Fibroblast of lung (primary cell): ENCODE measurements at regions not wholly inside any gene's neighbourhood (a gene's known extent, or its start where the extent isn't known, plus 50 kb on each side); places are given as distances from the start of the nearest gene placed in this dataset.

Source experiments
- CTCF ChIP-seq, 2 donors: IDR thresholded peaks in 1 of 2; conservative IDR thresholded peaks in 1 of 2; 1 replicate in 1 of 2; 2 replicates in 1 of 2; pipeline ENCODE4 v1.5.1; 2011 to 2012; ENCODE audit warnings: low read length in 2 of 2, control low read depth in 1 of 2, inconsistent platforms in 1 of 2, low read depth in 1 of 2, mild to moderate bottlenecking in 1 of 2
- EZH2 ChIP-seq: IDR thresholded peaks from 2 replicates; pipeline ENCODE4 v1.5.1; 2012; ENCODE audit warnings: low read length, control low read depth, mild to moderate bottlenecking; ENCODE audit errors: missing control alignments

GRCh38 chr6:3579652-3580175, 122.9 kb upstream of the SLC22A23 start:
- TF ChIP-seq CTCF (conservative IDR thresholded peaks at IDR 0.05 in 1 of 2, IDR thresholded peaks at IDR 0.05 in 1 of 2; ENCODE audit: low read depth in 1 of 2, low read length in 2 of 2), result no peak
- no peak for TF ChIP-seq EZH2
